Upper lobe of left lung (tissue), 6 donors: ENCODE measurements at regions not wholly inside any gene's neighbourhood (a gene's known extent, or its start where the extent isn't known, plus 50 kb on each side); places are given as distances from the start of the nearest gene placed in this dataset.

ENCODE experiments used
- ATAC-seq, 2 donors: fragments of 200-7000 bp; cut with Tn5 transposase; one replicate each; pipeline ENCODE4 v1.9.1; 2022; ENCODE audit warnings: mild to moderate bottlenecking in 2 of 2, moderate library complexity in 2 of 2; ENCODE audit not compliant: low FRiP score in 2 of 2
- DNase-seq, 2 donors: peaks; one replicate each; pipeline ENCODE4 v3.0.0-alpha.2; 2019 to 2020
- H3K27ac ChIP-seq, 4 donors: fragments of 200-600 bp; sonication (generic); one replicate each; pipeline ENCODE4 v1.5.1; 2016 to 2019
- H3K27me3 ChIP-seq, 4 donors: fragments of 200-600 bp; sonication (generic); one replicate each; pipeline ENCODE4 v1.5.1; 2017 to 2019
- H3K36me3 ChIP-seq, 4 donors: fragments of 200-600 bp; sonication (generic); one replicate each; pipeline ENCODE4 v1.5.1; 2016 to 2019
- H3K4me1 ChIP-seq, 4 donors: fragments of 200-600 bp; sonication (generic); one replicate each; pipeline ENCODE4 v1.5.1; 2018 to 2019
- H3K4me3 ChIP-seq, 4 donors: fragments of 200-600 bp; sonication (generic); one replicate each; pipeline ENCODE4 v1.5.1; 2017 to 2019; ENCODE audit warnings: mild to moderate bottlenecking in 2 of 4, moderate library complexity in 1 of 4
- H3K9me3 ChIP-seq, 4 donors: fragments of 200-600 bp; sonication (generic); one replicate each; pipeline ENCODE4 v1.5.1; 2018 to 2019
- CTCF ChIP-seq, 6 experiments: fragments of 450-650 bp in 4 of 6; fragments of 200-600 bp in 2 of 6; sonication (generic) in 2 of 6; IDR thresholded peaks; one replicate each; pipeline ENCODE4 v1.5.1; 2016 to 2019; ENCODE audit warnings: antibody characterized with exemption in 6 of 6
- EP300 ChIP-seq, 4 donors: sonication (generic); formaldehyde crosslinking; IDR thresholded peaks; one replicate each; pipeline ENCODE4 v1.5.1; 2017; ENCODE audit warnings: antibody characterized with exemption in 4 of 4, control low read depth in 2 of 4
- POLR2A ChIP-seq, 4 donors: fragments of 450-650 bp; IDR thresholded peaks; one replicate each; pipeline ENCODE4 v1.5.1; 2016 to 2017; ENCODE audit warnings: antibody characterized with exemption in 4 of 4, mild to moderate bottlenecking in 2 of 4
- POLR2AphosphoS5 ChIP-seq, 2 donors: sonication (generic); formaldehyde crosslinking; IDR thresholded peaks; one replicate each; pipeline ENCODE4 v1.5.1; 2017; ENCODE audit warnings: antibody characterized with exemption in 2 of 2
- WGBS, 2 donors: methylation state at CpG; one replicate each; pipeline ENCODE4 v1.1.5; 2017 to 2018; 5-methylcytosine and 5-hydroxymethylcytosine counted together
- donor health status: DM: no; HTN: no; CAD: no; lungs with moderate emphysema.
- donor health status: DM: no; HTN: yes; CAD: no; lungs with severe emphysema.

- TF ChIP-seq EP300 (IDR thresholded peaks at IDR 0.05) (no peak), CTCF (IDR thresholded peaks at IDR 0.05) (no peak), POLR2A (IDR thresholded peaks at IDR 0.05) (no peak), POLR2AphosphoS5 (IDR thresholded peaks at IDR 0.05) (no peak)
- H3K4me3 ChIP-seq, result no peak overlapping the region
- no peak for DNase-seq
- WGBS, 2 donors, result 74 to 88% methylated on average over 10 to 13 of the region's 13 CpGs
- H3K4me1 ChIP-seq, result peaks cover 0 to 6% (median 0%) of the 10 kb centered on the region in 4 donors
- H3K9me3 ChIP-seq, result no peaks in the 10 kb centered on the region
- no peak for ATAC-seq
- H3K36me3 ChIP-seq, result no peaks in the 10 kb centered on the region
- no peaks in the 10 kb centered on the region for H3K27me3 ChIP-seq
- H3K27ac ChIP-seq, result no peak overlapping the region
Observed at GRCh38 chr22:48346911-48347310, 1480.8 kb downstream of the BRD1 start.

- H3K9me3 ChIP-seq, result no peaks in the 10 kb centered on the region
- DNase-seq (no peak), ATAC-seq (no peak)
- H3K27ac ChIP-seq, result no peak overlapping the region
- no peaks in the 10 kb centered on the region for H3K36me3 ChIP-seq
- WGBS, 2 donors, result 92 to 96% methylated on average over 11 to 12 of the region's 12 CpGs
- TF ChIP-seq POLR2A (IDR thresholded peaks at IDR 0.05) (no peak), POLR2AphosphoS5 (IDR thresholded peaks at IDR 0.05) (no peak), CTCF (IDR thresholded peaks at IDR 0.05) (no peak), EP300 (IDR thresholded peaks at IDR 0.05) (no peak)
- no peaks in the 10 kb centered on the region for H3K27me3 ChIP-seq
- H3K4me3 ChIP-seq, result no peak overlapping the region
- H3K4me1 ChIP-seq, result peaks cover 0 to 6% (median 0%) of the 10 kb centered on the region in 4 donors
Observed at GRCh38 chr22:48346311-48346710, 1481.4 kb downstream of the BRD1 start.

- ATAC-seq, result no peak
- Histone ChIP-seq H3K4me3 (no peak overlapping the region), H3K36me3 (no peaks in the 10 kb centered on the region), H3K27me3 (no peaks in the 10 kb centered on the region), H3K4me1 (peaks cover 0 to 6% (median 0%) of the 10 kb centered on the region in 4 donors), H3K9me3 (no peaks in the 10 kb centered on the region), H3K27ac (no peak overlapping the region)
- TF ChIP-seq POLR2AphosphoS5 (IDR thresholded peaks at IDR 0.05) (no peak), EP300 (IDR thresholded peaks at IDR 0.05) (no peak), POLR2A (IDR thresholded peaks at IDR 0.05) (no peak), CTCF (IDR thresholded peaks at IDR 0.05) (no peak)
- 83 to 87% methylated on average over 1 to 14 of the region's 14 CpGs for WGBS, 2 donors
- DNase-seq, result no peak
Observed at GRCh38 chr22:48345631-48346030, 1482.0 kb downstream of the BRD1 start.

- Histone ChIP-seq H3K36me3 (no peaks in the 10 kb centered on the region), H3K4me1 (peaks cover 0 to 6% (median 0%) of the 10 kb centered on the region in 4 donors), H3K9me3 (no peaks in the 10 kb centered on the region), H3K4me3 (no peak overlapping the region), H3K27me3 (no peaks in the 10 kb centered on the region), H3K27ac (no peak overlapping the region)
- ATAC-seq (no peak), DNase-seq (no peak)
- TF ChIP-seq POLR2A (IDR thresholded peaks at IDR 0.05), result no peak
- no peak for TF ChIP-seq EP300 (IDR thresholded peaks at IDR 0.05)
- no peak for TF ChIP-seq CTCF (IDR thresholded peaks at IDR 0.05)
- TF ChIP-seq POLR2AphosphoS5 (IDR thresholded peaks at IDR 0.05), result no peak
- 76 to 84% methylated on average over 14 of the region's 14 CpGs for WGBS, 2 donors
Observed at GRCh38 chr22:48343461-48343860, 1484.2 kb downstream of the BRD1 start.

- no peak for ATAC-seq
- no peaks in the 10 kb centered on the region for H3K9me3 ChIP-seq
- peaks cover 0 to 6% (median 0%) of the 10 kb centered on the region in 4 donors for H3K4me1 ChIP-seq
- WGBS, 2 donors, result 91 to 96% methylated on average over 3 to 4 of the region's 4 CpGs
- no peak overlapping the region for H3K4me3 ChIP-seq
- DNase-seq, result no peak
- H3K27me3 ChIP-seq, result no peaks in the 10 kb centered on the region
- no peak overlapping the region for H3K27ac ChIP-seq
- no peak for TF ChIP-seq POLR2A (IDR thresholded peaks at IDR 0.05)
- TF ChIP-seq CTCF (IDR thresholded peaks at IDR 0.05), result no peak
- H3K36me3 ChIP-seq, result no peaks in the 10 kb centered on the region
Observed at GRCh38 chr22:48342732-48343131, 1484.9 kb downstream of the BRD1 start.
